ENCODE measurements at regions not wholly inside any gene's neighbourhood (a gene's known extent, or its start where the extent isn't known, plus 50 kb on each side); places are given as distances from the start of the nearest gene placed in this dataset.
"Not testable (repeated sequence)": the region's sequence is repeated elsewhere in the genome, so short reads cannot be mapped to it uniquely, and the experiment has no call there.

DNA sequence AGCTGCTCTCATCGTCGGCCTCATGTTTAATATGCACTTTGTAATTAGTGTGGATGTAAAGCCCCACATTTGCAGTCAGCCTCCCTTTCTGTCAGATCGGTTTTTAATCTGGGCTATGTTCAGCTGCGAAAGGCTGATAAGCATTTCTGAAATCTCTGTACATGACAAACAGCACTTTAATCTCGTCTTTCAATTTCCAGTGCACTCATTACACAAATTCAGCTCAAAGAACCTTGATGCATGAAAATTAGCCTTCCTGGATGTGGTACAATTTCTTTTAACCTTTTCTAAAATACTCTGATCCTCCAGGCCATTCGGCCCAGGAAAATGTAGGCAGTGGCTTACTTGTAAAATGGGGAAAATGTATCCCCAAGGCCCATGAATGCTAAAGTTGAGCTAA, 265.1 kb downstream of the RND3 start:
- ChIA-PET POLR2A (no interaction called here), CTCF (no interaction called here)

DNA sequence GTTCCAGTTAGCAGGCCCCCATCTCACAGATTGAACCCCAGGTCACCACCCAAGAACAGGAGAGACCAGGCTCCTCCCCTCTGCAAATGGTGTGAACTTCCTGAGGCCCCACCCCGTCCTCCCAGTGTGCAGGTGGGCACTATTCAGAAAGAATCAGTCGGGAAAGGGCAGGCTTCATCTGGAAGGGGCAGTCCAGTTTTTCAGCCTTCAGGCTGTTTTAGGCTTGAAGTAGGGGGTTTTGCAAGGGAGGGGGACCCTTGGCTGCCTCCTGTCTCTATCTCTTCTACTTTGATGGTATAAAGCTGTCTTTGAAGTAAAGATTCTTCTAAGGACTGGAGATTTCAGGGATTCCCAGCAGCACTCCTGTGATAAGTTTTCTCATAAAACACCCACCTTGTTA, 267.6 kb downstream of the RND3 start:
- CTCF ChIA-PET = no interaction called here
- POLR2A ChIA-PET = no interaction called here

DNA sequence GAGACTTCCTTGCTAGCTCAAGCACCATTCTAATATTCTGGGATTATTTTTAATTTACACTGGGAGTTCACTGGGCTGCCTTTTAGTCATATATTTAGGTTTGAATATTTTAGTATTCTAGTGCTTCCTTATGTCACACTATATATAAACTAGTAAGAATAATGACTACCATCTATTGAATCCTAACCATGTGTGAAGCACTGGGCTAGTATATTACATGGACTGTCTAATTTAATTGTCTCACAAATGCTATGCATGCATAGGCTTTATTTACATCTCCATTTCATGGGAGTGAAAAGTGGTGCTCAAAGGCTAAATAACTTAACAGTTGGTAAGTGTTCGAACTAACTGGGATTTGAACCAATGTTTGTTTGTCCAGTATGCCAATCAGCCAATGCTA, 272.4 kb downstream of the RND3 start:
- POLR2A ChIA-PET = no interaction called here
- CTCF ChIA-PET = no interaction called here

DNA sequence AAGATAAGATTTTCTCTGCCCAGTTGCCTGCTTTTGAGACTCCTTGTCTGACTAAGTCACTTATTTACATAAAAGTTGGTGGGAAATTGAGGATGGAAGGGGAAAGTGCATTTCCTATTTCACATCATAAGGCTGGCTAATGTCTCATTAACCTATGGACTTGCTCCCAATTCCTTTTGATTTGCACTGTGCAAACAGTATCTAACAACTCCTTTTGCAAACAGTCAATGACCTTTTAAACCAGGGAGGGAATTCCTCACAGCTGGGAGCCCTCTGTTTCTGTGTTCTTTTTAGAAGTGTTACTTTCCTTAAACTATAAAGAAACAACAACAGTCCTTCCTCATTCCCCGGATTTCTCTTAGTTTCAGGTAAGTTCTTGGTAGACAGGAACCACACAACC, 272.8 kb downstream of the RND3 start:
- ChIA-PET POLR2A (no interaction called here), CTCF (no interaction called here)

DNA sequence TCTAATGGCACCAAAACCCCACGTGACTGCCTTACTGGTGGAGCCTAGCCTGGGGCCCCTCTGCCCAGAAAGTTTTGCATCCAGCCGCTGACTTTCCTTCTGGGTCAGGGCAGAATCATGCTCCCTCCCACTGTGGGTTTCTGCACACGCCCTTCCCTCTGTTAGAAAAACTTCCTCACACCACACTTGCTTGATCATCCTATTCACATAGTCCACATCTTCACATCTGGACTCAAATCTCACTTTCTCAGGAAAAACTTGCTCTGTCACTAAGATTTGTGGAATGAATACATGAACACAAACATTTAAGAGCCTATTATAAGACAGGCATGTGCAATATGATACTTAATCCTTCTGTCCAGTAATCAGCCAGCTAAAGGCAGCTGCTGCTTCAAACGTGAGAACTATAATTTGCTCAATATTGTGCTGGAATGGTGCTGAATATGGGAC, 274.7 kb downstream of the RND3 start:
- CTCF ChIA-PET = no interaction called here
- POLR2A ChIA-PET = no interaction called here

DNA sequence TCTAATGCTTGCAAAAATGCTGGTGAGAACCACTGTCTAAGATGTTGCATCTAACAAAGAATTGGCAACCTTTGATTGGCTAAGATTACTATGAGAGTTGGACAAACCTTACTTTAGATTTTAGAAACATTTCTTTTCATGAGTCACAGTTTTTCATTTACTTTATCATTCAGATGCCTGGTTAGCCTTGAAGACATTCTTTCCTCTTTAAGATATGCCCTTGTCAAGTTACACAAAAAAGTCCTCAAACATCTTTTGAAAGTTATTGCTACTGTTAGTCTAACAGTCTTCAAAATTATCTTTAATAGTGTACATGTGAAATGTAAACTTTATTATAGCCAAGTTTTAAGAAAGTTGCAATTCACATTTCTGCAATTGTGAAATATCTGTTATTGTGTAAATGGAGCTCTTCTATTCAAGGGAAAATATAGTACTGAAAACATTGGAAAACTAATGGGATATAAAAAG, 276.3 kb downstream of the RND3 start:
- POLR2A ChIA-PET = no interaction called here
- CTCF ChIA-PET = no interaction called here

DNA sequence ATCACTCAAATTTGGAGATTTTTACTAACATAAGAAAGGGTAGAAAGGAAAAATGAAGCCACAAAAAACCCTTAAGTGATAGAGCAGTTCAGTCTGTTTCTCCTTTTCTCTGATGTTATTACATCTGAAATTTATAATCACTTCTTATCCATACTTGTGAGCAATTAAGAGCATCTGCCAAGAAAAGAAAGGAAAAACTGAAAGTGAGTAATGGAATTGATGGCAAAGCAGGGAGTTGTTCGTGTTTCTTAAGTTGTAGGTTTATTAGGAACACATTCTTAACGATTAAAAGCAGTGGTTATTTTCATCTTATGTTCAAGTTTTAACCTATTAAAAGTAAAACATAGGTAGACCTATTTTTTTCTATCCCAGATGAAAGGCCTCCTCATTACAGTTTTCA, 277.7 kb downstream of the RND3 start:
- CTCF ChIA-PET = no interaction called here
- POLR2A ChIA-PET = no interaction called here

DNA sequence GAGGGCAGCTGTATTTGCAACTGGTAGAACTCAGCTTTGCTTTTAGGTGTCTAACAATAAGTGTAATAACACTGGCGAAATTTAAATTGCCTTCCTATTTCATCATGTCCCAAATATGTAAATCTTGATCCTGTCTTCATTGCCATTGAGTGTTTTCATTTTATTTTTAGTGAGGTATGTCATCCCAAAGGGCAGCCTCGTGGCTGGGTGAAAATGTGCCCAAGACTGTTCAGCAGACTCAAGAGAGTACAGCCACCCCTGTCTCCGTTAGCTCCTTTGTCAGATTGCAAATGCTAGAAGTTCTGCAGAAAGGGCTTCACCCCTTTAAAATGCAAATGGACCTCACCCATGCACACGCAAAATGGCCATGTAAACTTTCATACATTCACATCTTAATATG, 278.8 kb downstream of the RND3 start:
- POLR2A ChIA-PET = no interaction called here

DNA sequence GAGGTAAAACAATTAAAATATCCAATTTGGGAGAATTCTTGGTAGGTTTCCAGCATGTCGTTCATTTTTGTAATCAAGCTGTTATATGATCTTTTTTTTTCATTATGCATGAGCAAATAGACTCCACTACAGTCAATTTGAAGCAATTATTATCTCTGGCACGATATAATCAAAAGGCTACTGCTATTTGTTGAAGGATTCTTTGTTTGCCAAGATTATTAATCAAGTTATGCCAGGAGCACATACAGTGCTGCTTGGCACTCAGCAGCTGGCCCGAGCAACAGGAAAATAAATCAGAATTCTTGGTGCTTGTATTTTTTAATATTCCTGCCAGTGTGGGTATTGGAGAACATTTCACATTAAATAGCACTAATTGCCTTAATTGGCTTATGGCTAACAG, 279.5 kb downstream of the RND3 start:
- ChIA-PET CTCF (no interaction called here), POLR2A (no interaction called here)

More for the DNA sequence above, 278.8 kb downstream of the RND3 start:
- CTCF ChIA-PET = no interaction called here

DNA sequence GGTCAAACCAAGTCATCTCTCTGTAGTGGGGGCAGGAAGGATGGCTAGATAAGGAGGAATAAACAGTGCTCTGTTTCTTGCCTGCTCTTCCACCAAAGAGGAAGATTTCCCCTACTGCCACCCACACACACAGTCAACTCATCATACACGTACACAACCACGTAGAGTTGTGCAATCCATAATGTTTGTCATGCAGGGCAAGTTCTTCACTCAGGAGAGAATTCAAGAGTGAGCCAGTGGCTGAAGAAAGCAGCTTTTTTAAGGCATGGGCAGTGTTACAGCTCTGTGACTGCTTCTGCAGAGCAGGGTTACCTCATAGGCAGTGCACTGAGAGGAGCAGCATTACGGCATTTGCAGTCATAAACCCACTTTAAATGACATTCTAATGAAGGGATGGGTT, 283.0 kb downstream of the RND3 start:
- ChIA-PET CTCF (no interaction called here), POLR2A (no interaction called here)

DNA sequence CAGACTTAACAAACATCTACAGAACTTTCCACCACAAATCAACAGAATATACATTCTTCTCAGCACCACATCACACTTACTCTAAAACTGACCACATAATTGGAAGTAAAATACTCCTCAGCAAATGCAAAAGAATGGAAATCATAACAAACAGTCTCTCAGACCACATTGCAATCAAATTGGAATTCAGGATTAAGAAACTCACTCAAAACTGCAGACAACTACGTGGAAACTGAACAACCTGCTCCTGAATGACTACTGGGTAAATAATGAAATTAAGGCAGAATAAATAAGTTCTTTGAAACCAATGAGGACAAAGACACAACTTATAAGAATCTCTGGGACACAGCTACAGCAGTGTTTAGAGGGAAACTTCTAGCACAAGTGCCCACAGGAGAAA, 292.7 kb downstream of the RND3 start:
- CTCF ChIA-PET, POLR2A ChIA-PET: not testable (repeated sequence)

DNA sequence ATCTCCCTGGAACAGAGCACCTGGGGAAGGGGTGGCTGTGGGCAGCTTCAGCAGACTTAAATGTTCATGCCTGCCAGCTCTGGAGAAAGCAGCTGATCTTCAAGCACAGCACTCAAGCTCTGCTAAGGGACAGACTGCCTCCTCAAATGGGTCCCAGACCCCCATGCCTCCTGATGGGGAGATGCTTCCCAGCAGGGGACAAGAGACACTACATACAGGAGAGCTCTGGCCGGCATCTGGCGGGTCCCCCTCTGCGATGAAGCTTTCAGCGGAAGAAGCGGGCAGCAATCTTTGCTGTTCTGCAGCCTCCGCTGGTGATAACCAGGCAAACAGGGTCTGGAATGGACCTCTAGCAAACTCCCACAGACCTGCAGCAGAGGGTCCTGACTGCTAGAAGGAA, 294.8 kb downstream of the RND3 start:
- ChIA-PET CTCF (no interaction called here), POLR2A (no interaction called here)

DNA sequence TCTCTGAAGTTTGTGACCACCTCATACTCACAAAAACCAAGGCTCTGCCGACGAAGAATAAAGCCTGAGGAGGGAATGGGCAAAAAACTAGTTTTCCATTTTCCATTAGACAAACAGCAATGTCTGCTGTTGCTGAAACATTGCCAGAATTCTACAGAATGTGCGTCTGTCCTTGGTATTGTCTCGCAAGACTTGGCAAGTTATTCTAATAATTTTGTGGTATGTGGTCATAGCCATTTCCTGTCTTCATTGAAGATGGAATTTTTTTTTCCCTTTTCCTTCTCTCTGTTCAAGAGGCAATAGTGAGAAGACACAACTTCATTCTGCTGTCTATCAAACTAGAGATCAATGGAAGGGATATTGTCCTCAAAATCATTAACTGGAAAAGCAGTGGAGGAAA, 296.1 kb downstream of the RND3 start:
- ChIA-PET CTCF (no interaction called here), POLR2A (no interaction called here)

DNA sequence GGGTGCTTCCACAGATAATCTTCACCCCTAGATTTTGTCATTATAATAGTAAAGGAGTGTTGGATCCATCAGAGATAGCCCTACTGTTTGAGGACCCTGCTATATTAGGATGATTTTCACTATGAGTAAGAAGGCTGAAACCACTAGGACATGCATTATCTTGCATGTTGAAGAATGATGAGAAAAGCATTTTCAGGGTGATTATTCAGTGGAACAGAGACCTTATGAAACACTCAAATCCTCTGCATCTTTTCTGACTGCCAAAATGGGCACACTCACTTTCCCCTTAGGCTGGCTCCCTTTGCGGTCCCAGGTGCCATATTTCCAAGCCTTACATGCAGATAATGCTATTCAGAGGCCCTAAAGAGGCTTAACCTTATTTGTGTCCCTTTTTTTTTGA, 296.9 kb downstream of the RND3 start:
- ChIA-PET CTCF (no interaction called here), POLR2A (no interaction called here)

DNA sequence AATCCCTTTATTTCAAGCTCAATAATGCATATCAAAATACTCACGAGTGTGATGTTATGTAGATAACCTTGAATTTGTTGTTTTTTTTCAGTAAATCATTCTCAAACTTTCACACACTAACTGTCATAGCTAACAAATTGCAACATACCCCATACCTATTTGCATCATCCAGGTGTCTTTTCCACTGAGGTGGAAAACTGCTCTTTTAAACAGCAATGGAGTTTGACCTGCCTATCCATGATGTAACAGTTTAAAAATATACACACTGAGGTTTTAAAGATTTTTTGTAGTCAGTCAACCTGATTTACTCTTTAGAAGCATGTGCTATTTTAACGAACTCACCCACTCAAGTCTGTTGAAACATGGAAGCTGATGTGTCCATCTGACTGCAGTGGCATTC, 298.7 kb downstream of the RND3 start:
- CTCF ChIA-PET = no interaction called here

DNA sequence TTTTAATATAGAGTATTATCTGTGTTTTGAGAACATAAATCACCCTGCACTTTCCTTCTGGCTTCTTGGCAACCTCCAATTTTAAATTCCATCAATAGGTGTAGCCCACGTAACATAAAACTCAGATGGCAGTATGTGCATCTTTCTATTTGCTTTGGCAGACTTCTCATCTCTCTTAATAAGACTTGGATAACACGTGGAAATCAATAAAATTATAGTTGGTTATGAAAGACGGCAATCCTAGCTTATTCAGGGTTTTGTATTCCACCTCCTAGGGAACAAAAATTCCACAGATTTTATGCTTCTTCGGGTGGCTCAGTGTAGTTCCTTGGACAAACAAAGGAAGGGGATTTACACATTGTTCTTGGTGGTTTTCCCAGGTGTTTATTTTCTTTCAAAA, 299.3 kb downstream of the RND3 start:
- ChIA-PET POLR2A (no interaction called here), CTCF (no interaction called here)

More for the DNA sequence above, 298.7 kb downstream of the RND3 start:
- POLR2A ChIA-PET = no interaction called here

DNA sequence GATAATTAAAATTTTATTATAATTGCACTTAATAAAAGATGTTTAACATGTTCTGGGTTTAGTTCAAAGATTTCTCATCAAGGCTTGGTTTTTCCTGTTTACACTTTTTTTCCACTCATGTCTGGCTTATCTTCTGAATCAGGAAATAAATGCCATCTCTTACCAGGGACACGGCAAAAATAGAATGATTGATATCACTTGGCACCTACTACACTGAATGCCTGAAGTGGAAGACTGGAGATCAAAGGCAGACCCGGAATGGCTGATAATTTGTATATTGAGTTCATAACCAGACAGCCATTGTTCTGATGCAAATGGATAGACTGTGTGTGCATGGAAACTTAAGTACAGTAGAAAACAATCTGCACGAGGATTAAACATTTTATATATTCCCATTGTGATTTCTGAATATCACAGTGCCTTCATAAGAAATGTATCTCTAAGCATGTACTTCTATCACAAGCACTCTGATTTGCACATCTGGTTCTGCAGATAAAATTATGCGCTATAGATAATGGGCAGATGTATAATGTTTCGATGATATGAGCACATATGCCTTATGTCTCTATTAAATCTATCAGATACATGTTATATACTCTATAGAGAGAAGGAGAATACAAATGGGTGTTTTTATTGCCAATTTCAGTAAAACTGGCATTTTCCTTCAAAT, 304.8 kb downstream of the RND3 start:
- POLR2A ChIA-PET = no interaction called here
- CTCF ChIA-PET = no interaction called here

DNA sequence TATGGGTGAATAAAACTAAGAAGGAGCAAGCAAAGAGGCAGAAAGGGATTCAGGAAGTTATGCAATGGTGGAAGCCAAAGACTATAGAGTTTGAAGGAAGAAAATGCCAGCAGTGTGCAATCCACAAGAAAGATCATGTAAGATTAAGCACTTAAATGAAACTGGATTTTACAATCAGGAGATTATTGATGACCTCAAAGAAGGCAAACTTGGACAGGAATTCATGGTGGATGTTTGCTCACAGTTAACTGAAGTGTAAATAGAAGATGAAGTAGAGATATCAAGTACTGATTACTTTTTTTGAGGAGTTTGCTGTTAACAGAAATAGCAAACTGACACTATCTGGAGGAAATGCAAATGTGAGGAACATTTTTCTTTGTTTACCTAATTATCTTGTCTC, 308.9 kb downstream of the RND3 start:
- ChIA-PET POLR2A (no interaction called here), CTCF (no interaction called here)

DNA sequence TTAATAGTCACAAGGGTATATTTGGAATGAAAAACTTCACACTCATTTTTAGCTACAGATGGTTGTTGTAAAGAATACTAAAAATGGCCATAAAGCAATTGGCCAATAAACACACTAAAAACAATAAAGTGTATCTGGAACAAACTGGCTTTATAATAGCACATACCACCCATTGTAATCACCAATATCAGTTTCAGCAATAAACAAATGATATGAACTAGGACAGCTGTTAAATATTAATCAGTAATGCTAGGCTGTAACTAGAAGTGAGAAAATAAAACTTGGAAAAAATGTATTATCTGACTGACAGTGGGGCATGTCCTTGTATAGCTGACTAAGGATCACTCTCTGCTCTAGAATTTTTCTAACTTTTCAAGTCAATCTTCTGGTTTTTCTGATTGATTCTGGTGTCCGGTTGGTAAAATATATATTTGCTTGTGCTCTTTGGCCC, 312.5 kb downstream of the RND3 start:
- ChIA-PET POLR2A (interaction anchor here (0.6 kb wide), 1 partner anchor 31 kb away, joined by 3 read pairs; no protein-coding TSS in a partner anchor), CTCF (no interaction called here)

DNA sequence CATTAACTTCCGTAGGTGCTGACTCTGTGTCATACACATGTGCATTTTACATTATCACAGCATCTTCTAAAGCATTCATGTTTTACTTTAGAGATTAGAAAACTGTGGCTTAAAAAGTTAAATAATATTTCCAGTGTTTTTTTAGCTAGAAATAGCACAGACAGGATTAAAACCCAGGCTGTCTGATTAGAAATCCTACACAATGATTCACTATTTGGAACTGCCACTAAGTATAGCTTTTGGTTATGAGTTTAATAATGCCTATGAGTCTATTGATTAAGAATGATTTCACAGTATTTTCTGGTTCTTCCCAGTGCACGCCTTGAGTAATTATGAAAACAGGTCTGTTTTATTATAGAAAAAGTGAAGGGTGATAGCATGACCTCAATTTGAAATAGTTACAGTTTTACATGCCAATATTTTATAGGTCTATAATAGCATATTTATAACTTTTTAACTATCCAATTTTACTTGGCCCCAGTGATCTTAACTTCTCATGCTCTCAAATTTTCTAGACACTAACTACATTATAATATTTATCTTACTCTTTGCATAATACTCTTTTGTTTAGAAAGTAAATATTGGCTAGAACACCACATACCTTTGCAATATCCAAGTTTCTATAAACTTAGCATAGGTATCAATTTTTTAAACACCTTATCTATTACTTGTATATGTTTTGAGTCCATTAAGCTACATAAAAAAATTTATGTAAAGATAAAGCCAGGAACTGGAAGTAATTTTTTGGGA, 313.2 kb downstream of the RND3 start:
- POLR2A ChIA-PET = no interaction called here

DNA sequence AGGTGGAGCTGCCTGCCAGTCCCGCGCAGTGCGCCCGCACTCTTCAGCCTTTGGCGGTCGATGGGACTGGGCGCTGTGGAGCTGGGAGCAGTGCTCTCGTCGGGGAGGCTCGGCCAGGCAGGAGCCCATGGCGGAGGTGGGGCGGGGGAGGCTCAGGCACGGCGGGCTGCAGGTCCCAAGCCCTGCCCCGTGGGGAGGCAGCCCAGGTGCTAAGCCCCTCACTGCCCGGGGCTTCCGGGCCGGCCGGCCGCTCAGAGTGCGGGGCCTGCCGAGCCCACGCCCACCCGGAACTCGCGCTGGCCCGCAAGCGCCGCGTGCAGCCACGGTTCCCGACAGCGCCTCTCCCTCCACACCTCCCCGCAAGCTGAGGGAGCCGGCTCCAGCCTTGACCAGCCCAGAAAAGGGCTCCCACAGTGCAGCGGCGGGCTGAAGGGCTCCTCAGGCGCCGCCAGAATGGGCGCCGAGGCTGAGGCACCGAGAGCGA, 316.4 kb downstream of the RND3 start:
- ChIA-PET CTCF (no interaction called here), POLR2A (no interaction called here)

More for the DNA sequence above, 313.2 kb downstream of the RND3 start:
- CTCF ChIA-PET = no interaction called here

DNA sequence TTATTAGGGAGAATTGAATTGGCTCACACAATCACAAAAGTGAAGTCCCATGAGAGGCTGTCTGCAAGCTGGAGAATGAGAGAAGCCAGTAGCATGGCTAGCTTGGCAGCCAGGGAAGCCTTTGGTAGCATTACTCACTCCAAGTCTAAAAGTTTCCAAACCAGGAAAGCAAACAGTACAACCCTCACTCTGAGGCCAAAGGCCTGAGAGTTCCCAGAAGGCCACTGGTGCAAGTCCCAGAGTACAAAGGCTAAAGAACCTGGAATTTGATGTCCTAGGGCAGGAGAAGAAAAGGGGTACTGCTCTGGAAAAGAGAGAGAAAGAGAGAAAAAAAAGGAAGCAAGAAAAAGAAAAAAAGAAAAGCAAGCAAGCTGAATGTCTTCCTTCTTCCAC, 318.2 kb downstream of the RND3 start:
- POLR2A ChIA-PET = no interaction called here
- CTCF ChIA-PET = no interaction called here
